AG10803 (cell line): ENCODE measurements at regions not wholly inside any gene's neighbourhood (a gene's known extent, or its start where the extent isn't known, plus 50 kb on each side); places are given as distances from the start of the nearest gene placed in this dataset.

ENCODE experiments used
- DNase-seq: peaks from one replicate; pipeline ENCODE4 v3.0.0; 2010; ENCODE audit warnings: low read depth
- H3K4me3 ChIP-seq: 2 replicates; pipeline ENCODE4 v1.5.1; 2011; ENCODE audit warnings: mild to moderate bottlenecking, low read length, control low read depth
- CTCF ChIP-seq: conservative IDR thresholded peaks from 2 replicates; pipeline ENCODE4 v1.5.1; 2011; ENCODE audit warnings: mild to moderate bottlenecking, low read length, control low read depth, inconsistent platforms

- no peak for DNase-seq
- H3K4me3 ChIP-seq = no peak overlapping the region
- no peak for TF ChIP-seq CTCF
These were observed 105.5 kb upstream of the PARD3 start for GRCh38 chr10:34920578-34920977.

DNA sequence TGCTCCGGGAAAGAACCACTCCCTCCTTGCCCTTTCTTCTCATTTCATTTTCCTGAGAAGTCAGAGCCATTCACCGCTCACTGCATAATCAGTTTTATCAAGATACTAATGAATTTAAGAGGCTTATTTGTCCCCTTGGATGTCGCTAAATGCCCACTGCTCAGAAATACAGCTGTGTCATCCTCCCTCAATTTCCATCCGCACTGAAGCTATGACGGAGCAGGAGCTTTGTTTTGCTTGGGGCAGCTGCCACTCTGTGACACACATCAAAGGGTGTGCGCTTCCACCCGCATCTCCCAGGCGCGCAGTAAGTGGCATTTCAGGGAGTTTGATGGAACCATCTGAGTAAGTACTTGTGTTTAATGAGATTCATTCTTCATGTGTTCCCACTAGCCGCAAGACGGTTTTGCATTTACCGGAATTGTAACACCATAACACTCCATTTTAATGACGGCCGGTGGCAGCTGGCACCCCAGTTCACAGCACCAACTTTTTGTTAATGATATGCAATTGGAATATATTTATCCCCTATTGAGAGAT lies 103.8 kb upstream of the PARD3 start:
- TF ChIP-seq CTCF = no peak
- no peak for DNase-seq
- no peak overlapping the region for H3K4me3 ChIP-seq

DNA sequence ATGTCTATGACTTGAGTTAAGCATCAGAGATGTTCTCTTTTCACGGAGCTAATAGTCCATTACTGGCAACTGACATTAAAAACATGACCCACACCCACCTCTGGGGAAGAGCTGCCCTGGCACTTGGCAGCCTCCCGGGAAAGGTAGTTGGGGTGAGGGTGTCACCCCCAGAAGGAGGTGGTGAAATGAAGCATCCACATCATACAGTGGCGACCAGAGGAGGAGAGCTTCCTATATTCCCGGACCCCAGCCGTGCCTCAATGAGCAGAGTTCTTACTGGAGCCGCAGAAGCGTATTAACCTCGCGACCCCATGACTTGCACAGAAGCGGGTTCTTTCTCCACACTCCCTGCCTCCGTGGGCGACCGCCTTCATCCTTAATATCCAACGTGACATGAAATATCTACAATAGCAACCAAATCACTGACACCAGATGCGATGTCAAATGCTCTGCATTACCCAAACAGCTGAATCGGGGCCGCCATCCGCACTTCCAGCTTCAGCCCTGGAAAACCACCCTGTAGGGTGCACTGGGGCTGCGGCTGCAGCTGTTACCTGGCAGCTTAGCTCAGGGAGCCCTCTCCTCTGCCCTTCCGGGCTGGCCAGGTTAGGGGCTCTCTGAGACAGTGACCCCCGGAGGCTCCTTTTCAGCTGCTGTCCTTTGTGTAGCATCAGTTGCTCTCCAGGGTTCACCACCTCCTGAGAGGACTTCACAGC lies 103.1 kb upstream of the PARD3 start:
- no peak for DNase-seq
- no peak for TF ChIP-seq CTCF
- no peak overlapping the region for H3K4me3 ChIP-seq

DNA sequence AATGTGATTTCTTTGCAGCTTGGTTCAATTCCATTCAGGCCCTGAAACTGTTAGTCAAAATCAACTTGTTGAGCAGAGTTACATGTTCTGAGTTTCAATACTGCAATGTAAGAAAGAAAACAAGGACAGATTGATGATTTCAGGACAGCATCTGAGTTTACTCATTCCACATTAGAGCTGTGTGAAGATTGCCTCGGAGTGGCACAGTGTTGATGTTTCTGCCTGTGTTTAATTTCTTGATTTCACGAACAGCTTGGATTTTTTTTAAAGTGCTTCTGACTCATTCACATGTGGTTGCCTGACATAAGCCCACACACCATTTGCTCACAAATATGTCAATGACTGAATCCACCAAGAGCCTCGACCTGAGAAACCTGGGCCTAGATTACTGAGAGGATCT lies 101.2 kb upstream of the PARD3 start:
- TF ChIP-seq CTCF = no peak
- H3K4me3 ChIP-seq = no peak overlapping the region

GRCh38 chr10:34912771-34913170 lies 97.7 kb upstream of the PARD3 start:
- no peak for TF ChIP-seq CTCF
- no peak overlapping the region for H3K4me3 ChIP-seq
- DNase-seq = no peak

More for the DNA sequence above, 101.2 kb upstream of the PARD3 start:
- peak; percentile 91 for DNase-seq

GRCh38 chr10:34911661-34912205 lies 96.6 kb upstream of the PARD3 start:
- H3K4me3 ChIP-seq = no peak overlapping the region
- DNase-seq = peak; percentile 64
- no peak for TF ChIP-seq CTCF

- TF ChIP-seq CTCF = no peak
- peak overlapping the region; percentile 21; the same call in 1 of the 2 replicates for H3K4me3 ChIP-seq
- peak; percentile 84 for DNase-seq
These were observed 93.4 kb upstream of the PARD3 start for GRCh38 chr10:34908481-34908880.
